HCT116 (cell line): ENCODE measurements at regions not wholly inside any gene's neighbourhood (a gene's known extent, or its start where the extent isn't known, plus 50 kb on each side); places are given as distances from the start of the nearest gene placed in this dataset.
A peak's percentile ranks its signal among the peaks of the same experiment; 100 is the strongest.

Experiments
- ATAC-seq: fragments of 200-7000 bp; cut with Tn5 transposase; 2 replicates; pipeline ENCODE4 v1.9.1; 2020; ENCODE audit warnings: mild to moderate bottlenecking, moderate library complexity
- BruUV-seq: library from RNA; stranded (reverse); fragments of 400-500 nt; replicated peaks from 2 replicates; lab custom pipeline; 2021; lab: Mats Ljungman, UMichigan
- CTCF ChIA-PET: fragments of 300-600 bp; sonication (Branson Sonifier 250); formaldehyde crosslinking; loops from one replicate; lab custom pipeline; 2021; ENCODE audit warnings: antibody characterized with exemption; lab: Charles Lee
- POLR2A ChIA-PET: fragments of 300-600, 350-600 bp; sonication (Branson Sonifier 250); formaldehyde crosslinking; loops from one replicate; lab custom pipeline; 2021; ENCODE audit warnings: antibody characterized with exemption; lab: Charles Lee
- RAD21 ChIA-PET, 2 experiments: fragments of 300-600 bp; sonication (Branson Sonifier 250); formaldehyde crosslinking; loops; one replicate each; lab custom pipeline; 2023; ENCODE audit warnings: low total read pairs in 2 of 2; ENCODE audit not compliant: uncharacterized antibody in 2 of 2, unreplicated experiment in 2 of 2, low non-redundant PET in 1 of 2; lab: Charles Lee
- DNase-seq: peaks from one replicate; pipeline ENCODE4 v3.0.0-alpha.2; 2010; ENCODE audit warnings: low read depth, low spot score
- H2AFZ ChIP-seq: fragments of 200-600 bp; shearing (Covaris generic), sonication (generic); 2 replicates; pipeline ENCODE4 v1.6.1; 2017; ENCODE audit warnings: low read depth, mixed run types, mixed read lengths, antibody characterized with exemption, low read length; ENCODE audit not compliant: poor library complexity, severe bottlenecking
- H3K27ac ChIP-seq: 2 replicates; pipeline ENCODE4 v1.5.1; 2012; ENCODE audit warnings: low read depth, low read length
- H3K27me3 ChIP-seq: fragments of 200-600 bp; sonication (generic); 2 replicates; pipeline ENCODE4 v1.6.1; 2016; ENCODE audit warnings: mixed run types, low read length, mixed read lengths; ENCODE audit not compliant: insufficient read depth
- H3K36me3 ChIP-seq, 2 experiments: fragments of 200-500 bp in 1 of 2; fragments of 200-600 bp in 1 of 2; sonication (Bioruptor generic) in 1 of 2; sonication (generic) in 1 of 2; 2 replicates each; pipeline versions ENCODE4 v1.5.1 to v1.6.1; 2014 to 2016; ENCODE audit warnings: low read length in 2 of 2, inconsistent platforms in 1 of 2, mixed read lengths in 1 of 2, mixed run types in 1 of 2; ENCODE audit not compliant: insufficient read depth in 2 of 2, control insufficient read depth in 1 of 2
- H3K4me1 ChIP-seq, 2 experiments: fragments of 200-600 bp in 1 of 2; sonication (generic) in 1 of 2; 2 replicates each; pipeline versions ENCODE4 v1.5.1 to v1.6.1; 2012 to 2017; ENCODE audit warnings: low read length in 2 of 2, inconsistent platforms in 1 of 2, mild to moderate bottlenecking in 1 of 2, mixed read lengths in 1 of 2, mixed run types in 1 of 2, moderate library complexity in 1 of 2; ENCODE audit not compliant: insufficient read depth in 2 of 2, control insufficient read depth in 1 of 2
- H3K4me2 ChIP-seq: fragments of 200-600 bp; sonication (generic); 2 replicates; pipeline ENCODE4 v1.6.1; 2017; ENCODE audit warnings: mixed run types, low read length, mixed read lengths
- H3K4me3 ChIP-seq, 2 experiments: fragments of 200-600 bp in 1 of 2; sonication (generic) in 1 of 2; replicated peaks in 1 of 2; 2 replicates each; pipeline ENCODE4 v1.5.1; 2011 to 2016; ENCODE audit warnings: low read length in 2 of 2, control low read depth in 1 of 2, low read depth in 1 of 2, mild to moderate bottlenecking in 1 of 2, mixed read lengths in 1 of 2, mixed run types in 1 of 2
- H3K79me2 ChIP-seq: fragments of 200-600 bp; sonication (generic); 2 replicates; pipeline ENCODE4 v1.6.1; 2017; ENCODE audit warnings: mild to moderate bottlenecking, mixed run types, low read length, moderate library complexity, mixed read lengths; ENCODE audit not compliant: insufficient read depth
- H3K9ac ChIP-seq: fragments of 200-600 bp; sonication (generic); 2 replicates; pipeline ENCODE4 v1.6.1; 2016; ENCODE audit warnings: low read length, mixed read lengths
- H3K9me2 ChIP-seq: fragments of 200-600 bp; sonication (generic), shearing (Covaris generic); 2 replicates; pipeline ENCODE4 v1.6.1; 2017; ENCODE audit warnings: mixed run types, mild to moderate bottlenecking, moderate library complexity; ENCODE audit not compliant: insufficient read depth
- H3K9me3 ChIP-seq, 2 experiments: fragments of 200-500 bp in 1 of 2; fragments of 200-600 bp in 1 of 2; sonication (Bioruptor generic) in 1 of 2; sonication (generic) in 1 of 2; 2 replicates each; pipeline ENCODE4 v1.6.1; 2014 to 2017; ENCODE audit warnings: low read length in 2 of 2, mixed read lengths in 2 of 2, inconsistent platforms in 1 of 2, low read depth in 1 of 2, mild to moderate bottlenecking in 1 of 2, mixed run types in 1 of 2, moderate library complexity in 1 of 2; ENCODE audit not compliant: control insufficient read depth in 1 of 2, insufficient read depth in 1 of 2
- H4K20me1 ChIP-seq: fragments of 200-600 bp; sonication (generic), shearing (Covaris generic); 2 replicates; pipeline ENCODE4 v1.6.1; 2017; ENCODE audit warnings: mixed run types, mild to moderate bottlenecking, moderate library complexity; ENCODE audit not compliant: insufficient read depth
- YY1 ChIP-seq: IDR thresholded peaks from 2 replicates; pipeline ENCODE4 v1.6.1; 2011; ENCODE audit warnings: low read length, low read depth, moderate library complexity, mild to moderate bottlenecking; ENCODE audit not compliant: insufficient replicate concordance; ENCODE audit errors: extremely low read depth
- intact Hi-C: fragments of 100-400 bp; cut with micrococcal nuclease; formaldehyde crosslinking; loops from 2 replicates; pipeline ENCODE4 v1.10.0; 2022
- TF ChIP-seq, protein P1 (sequence below), 3 experiments: fragments of 200-600 bp in 1 of 3; sonication (generic) in 1 of 3; IDR thresholded peaks in 2 of 3; conservative IDR thresholded peaks in 1 of 3; 2 replicates each; pipeline ENCODE4 v1.5.1; 2012 to 2017; ENCODE audit warnings: low read depth in 2 of 3, low read length in 2 of 3, antibody characterized with exemption in 1 of 3, borderline replicate concordance in 1 of 3, control low read depth in 1 of 3, mild to moderate bottlenecking in 1 of 3, mixed read lengths in 1 of 3, mixed run types in 1 of 3, moderate library complexity in 1 of 3; ENCODE audit not compliant: insufficient read depth in 1 of 3
- TF ChIP-seq, protein P2 (sequence below): IDR thresholded peaks from 2 replicates; pipeline ENCODE4 v1.6.1; 2012; ENCODE audit warnings: low read depth

DNA sequence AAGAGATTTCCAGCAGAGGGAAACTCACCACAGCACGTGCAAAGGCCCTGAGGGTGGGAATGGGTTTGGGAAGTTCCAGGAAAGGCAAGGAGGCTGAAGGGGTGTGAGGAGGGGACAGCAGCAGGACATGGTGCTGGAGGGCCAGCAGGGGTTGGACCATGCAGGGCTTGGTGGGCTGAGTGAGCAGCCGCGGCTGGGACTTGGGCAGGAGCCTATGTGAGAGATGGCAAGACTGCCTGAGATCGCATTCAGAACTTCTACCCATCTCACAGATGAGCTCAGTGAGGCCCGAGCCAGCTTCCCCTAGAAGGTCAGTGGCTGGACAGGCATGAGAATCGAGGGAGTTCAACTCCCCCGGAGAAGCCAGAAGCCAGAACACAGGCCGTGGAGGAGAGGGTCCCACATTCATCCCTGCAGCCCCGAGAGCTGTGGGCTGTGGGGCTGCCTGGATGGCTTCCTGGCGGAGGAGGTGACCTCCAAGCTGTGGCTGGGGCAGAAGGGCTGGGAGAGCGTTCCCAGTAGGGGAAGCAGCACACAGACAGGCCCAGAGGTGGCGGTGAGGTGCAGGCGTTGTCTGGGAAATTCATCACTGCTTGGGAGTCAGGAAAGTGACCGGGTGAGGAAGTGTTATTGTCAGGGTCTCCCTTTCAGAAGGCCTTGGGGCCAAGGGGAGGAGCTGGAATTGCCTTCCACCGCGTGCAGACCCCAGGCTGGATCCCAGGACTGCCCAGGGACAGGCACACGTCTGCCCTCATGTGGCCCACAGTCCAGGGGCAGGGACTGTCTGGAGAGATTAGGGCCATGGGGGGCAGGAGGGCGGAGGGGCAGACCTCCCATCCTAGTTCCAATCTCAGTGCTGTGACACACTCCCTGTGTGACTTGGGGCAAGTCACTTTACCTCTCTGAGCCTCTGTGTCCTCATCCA lies 103.8 kb downstream of the CEBPB start:
- no peak overlapping the region; the same call in 1 of the 2 replicates for H3K27ac ChIP-seq
- no peaks in the 10 kb centered on the region for H3K36me3 ChIP-seq
- H3K27me3 ChIP-seq: no peaks in the 10 kb centered on the region
- RAD21 ChIA-PET: no interaction called here
- peak; percentile 40 for ATAC-seq
- no TSS peak for BruUV-seq
- H2AFZ ChIP-seq: no peak overlapping the region
- TF ChIP-seq, protein P1, sequence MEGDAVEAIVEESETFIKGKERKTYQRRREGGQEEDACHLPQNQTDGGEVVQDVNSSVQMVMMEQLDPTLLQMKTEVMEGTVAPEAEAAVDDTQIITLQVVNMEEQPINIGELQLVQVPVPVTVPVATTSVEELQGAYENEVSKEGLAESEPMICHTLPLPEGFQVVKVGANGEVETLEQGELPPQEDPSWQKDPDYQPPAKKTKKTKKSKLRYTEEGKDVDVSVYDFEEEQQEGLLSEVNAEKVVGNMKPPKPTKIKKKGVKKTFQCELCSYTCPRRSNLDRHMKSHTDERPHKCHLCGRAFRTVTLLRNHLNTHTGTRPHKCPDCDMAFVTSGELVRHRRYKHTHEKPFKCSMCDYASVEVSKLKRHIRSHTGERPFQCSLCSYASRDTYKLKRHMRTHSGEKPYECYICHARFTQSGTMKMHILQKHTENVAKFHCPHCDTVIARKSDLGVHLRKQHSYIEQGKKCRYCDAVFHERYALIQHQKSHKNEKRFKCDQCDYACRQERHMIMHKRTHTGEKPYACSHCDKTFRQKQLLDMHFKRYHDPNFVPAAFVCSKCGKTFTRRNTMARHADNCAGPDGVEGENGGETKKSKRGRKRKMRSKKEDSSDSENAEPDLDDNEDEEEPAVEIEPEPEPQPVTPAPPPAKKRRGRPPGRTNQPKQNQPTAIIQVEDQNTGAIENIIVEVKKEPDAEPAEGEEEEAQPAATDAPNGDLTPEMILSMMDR (IDR thresholded peaks at IDR 0.05 in 2 of 3, conservative IDR thresholded peaks at IDR 0.05 in 1 of 3; ENCODE audit: borderline replicate concordance in 1 of 3, insufficient read depth in 1 of 3, low read depth in 2 of 3, low read length in 2 of 3): peak in 1 of 3 experiments; percentile 23; a peak in 2 of 6 replicates
- TF ChIP-seq, protein P2, sequence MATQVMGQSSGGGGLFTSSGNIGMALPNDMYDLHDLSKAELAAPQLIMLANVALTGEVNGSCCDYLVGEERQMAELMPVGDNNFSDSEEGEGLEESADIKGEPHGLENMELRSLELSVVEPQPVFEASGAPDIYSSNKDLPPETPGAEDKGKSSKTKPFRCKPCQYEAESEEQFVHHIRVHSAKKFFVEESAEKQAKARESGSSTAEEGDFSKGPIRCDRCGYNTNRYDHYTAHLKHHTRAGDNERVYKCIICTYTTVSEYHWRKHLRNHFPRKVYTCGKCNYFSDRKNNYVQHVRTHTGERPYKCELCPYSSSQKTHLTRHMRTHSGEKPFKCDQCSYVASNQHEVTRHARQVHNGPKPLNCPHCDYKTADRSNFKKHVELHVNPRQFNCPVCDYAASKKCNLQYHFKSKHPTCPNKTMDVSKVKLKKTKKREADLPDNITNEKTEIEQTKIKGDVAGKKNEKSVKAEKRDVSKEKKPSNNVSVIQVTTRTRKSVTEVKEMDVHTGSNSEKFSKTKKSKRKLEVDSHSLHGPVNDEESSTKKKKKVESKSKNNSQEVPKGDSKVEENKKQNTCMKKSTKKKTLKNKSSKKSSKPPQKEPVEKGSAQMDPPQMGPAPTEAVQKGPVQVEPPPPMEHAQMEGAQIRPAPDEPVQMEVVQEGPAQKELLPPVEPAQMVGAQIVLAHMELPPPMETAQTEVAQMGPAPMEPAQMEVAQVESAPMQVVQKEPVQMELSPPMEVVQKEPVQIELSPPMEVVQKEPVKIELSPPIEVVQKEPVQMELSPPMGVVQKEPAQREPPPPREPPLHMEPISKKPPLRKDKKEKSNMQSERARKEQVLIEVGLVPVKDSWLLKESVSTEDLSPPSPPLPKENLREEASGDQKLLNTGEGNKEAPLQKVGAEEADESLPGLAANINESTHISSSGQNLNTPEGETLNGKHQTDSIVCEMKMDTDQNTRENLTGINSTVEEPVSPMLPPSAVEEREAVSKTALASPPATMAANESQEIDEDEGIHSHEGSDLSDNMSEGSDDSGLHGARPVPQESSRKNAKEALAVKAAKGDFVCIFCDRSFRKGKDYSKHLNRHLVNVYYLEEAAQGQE: no peak
- no peak for TF ChIP-seq YY1
- H3K4me1 ChIP-seq: peaks cover 18 to 30% of the 10 kb centered on the region in 2 experiments
- no peaks in the 10 kb centered on the region for H4K20me1 ChIP-seq
- H3K9me3 ChIP-seq: no peaks in the 10 kb centered on the region
- intact Hi-C loops: no loop called here
- no peaks in the 10 kb centered on the region for H3K9me2 ChIP-seq
- CTCF ChIA-PET: no interaction called here
- POLR2A ChIA-PET: interaction anchor here (2.7 kb wide), 1 partner anchor 10 kb away, joined by 8 read pairs; no protein-coding TSS in a partner anchor
- no peaks in the 10 kb centered on the region for H3K79me2 ChIP-seq
- no peak overlapping the region for H3K4me2 ChIP-seq
- no peak for DNase-seq
- no peak overlapping the region for H3K4me3 ChIP-seq
- H3K9ac ChIP-seq: no peak overlapping the region
